H1 (cell line): ENCODE measurements at regions not wholly inside any gene's neighbourhood (a gene's known extent, or its start where the extent isn't known, plus 50 kb on each side); places are given as distances from the start of the nearest gene placed in this dataset.
"Not testable (repeated sequence)": the region's sequence is repeated elsewhere in the genome, so short reads cannot be mapped to it uniquely, and the experiment has no call there.

ENCODE experiments used
- CBX8 ChIP-seq: fragments of 300-800, 300-1000 bp; sonication (generic); IDR thresholded peaks from 2 replicates; pipeline ENCODE4 v1.7.1; 2016; ENCODE audit warnings: low read depth, low read length, borderline replicate concordance
- CEBPB ChIP-seq: IDR thresholded peaks from 2 replicates; pipeline ENCODE4 v1.6.1; 2012; ENCODE audit warnings: low read depth, low read length
- CHD2 ChIP-seq: IDR thresholded peaks from 2 replicates; pipeline ENCODE4 v1.6.1; 2012; ENCODE audit warnings: low read length, improper control_type of control experiment
- CTCF ChIP-seq, 3 experiments: IDR thresholded peaks; 1 replicate in 2 of 3; 2 replicates in 1 of 3; pipeline versions ENCODE4 v1.5.1 to v1.6.1; 2011; ENCODE audit warnings: low read length in 3 of 3, mild to moderate bottlenecking in 3 of 3, inconsistent platforms in 2 of 3, low read depth in 1 of 3, moderate library complexity in 1 of 3; ENCODE audit not compliant: insufficient read depth in 1 of 3; ENCODE audit errors: control extremely low read depth in 1 of 3
- EP300 ChIP-seq, 2 experiments: IDR thresholded peaks; 1 replicate in 1 of 2; 2 replicates in 1 of 2; pipeline ENCODE4 v1.6.1; 2011 to 2012; ENCODE audit warnings: low read depth in 2 of 2, low read length in 2 of 2, mild to moderate bottlenecking in 2 of 2, borderline replicate concordance in 1 of 2, inconsistent platforms in 1 of 2, moderate library complexity in 1 of 2
- HDAC6 ChIP-seq: IDR thresholded peaks from one replicate; pipeline ENCODE4 v1.7.1; 2012; ENCODE audit warnings: low read depth, mild to moderate bottlenecking, inconsistent platforms, low read length, moderate library complexity
- JUN ChIP-seq: IDR thresholded peaks from 2 replicates; pipeline ENCODE4 v1.6.1; 2011; ENCODE audit warnings: low read depth, mild to moderate bottlenecking, improper control_type of control experiment, low read length
- POLR2A ChIP-seq, 2 experiments: IDR thresholded peaks; 1 replicate in 1 of 2; 2 replicates in 1 of 2; pipeline ENCODE4 v1.6.1; 2011; ENCODE audit warnings: low read depth in 2 of 2, low read length in 2 of 2, mild to moderate bottlenecking in 2 of 2; ENCODE audit errors: control extremely low read depth in 1 of 2
- RFX5 ChIP-seq: IDR thresholded peaks from 2 replicates; pipeline ENCODE4 v1.6.1; 2011; ENCODE audit warnings: low read depth, low read length, improper control_type of control experiment, borderline replicate concordance
- RXRA ChIP-seq: IDR thresholded peaks from 2 replicates; pipeline ENCODE4 v1.6.1; 2011; ENCODE audit warnings: low read depth, mild to moderate bottlenecking, low read length, moderate library complexity; ENCODE audit not compliant: insufficient read depth
- SAP30 ChIP-seq: fragments of 300-600 bp; sonication (generic); IDR thresholded peaks from 2 replicates; pipeline ENCODE4 v1.7.1; 2012; ENCODE audit warnings: low read length, moderate library complexity, mild to moderate bottlenecking, inconsistent platforms; ENCODE audit not compliant: insufficient read depth, insufficient replicate concordance
- ZNF274 ChIP-seq: IDR thresholded peaks from 2 replicates; pipeline ENCODE4 v1.7.0; 2012; ENCODE audit warnings: low read length, borderline replicate concordance; ENCODE audit errors: extremely low read depth

- peak in 1 of 3 experiments; percentile 5; a peak in 1 of 4 replicates for TF ChIP-seq CTCF (IDR thresholded peaks at IDR 0.05; ENCODE audit: control extremely low read depth in 1 of 3, insufficient read depth in 1 of 3, low read depth in 1 of 3, low read length in 3 of 3)
- TF ChIP-seq POLR2A (IDR thresholded peaks at IDR 0.05; ENCODE audit: control extremely low read depth in 1 of 2, low read depth in 2 of 2, low read length in 2 of 2); JUN; EP300 (IDR thresholded peaks at IDR 0.05; ENCODE audit: borderline replicate concordance in 1 of 2, low read depth in 2 of 2, low read length in 2 of 2); CEBPB; RFX5; RXRA; HDAC6; CBX8; ZNF274; SAP30; CHD2: not testable (repeated sequence)
Measured at GRCh38 chr6:112541847-112542246, 194.7 kb downstream of the RFPL4B start.
